B cell (primary cell): ENCODE measurements at regions not wholly inside any gene's neighbourhood (a gene's known extent, or its start where the extent isn't known, plus 50 kb on each side); places are given as distances from the start of the nearest gene placed in this dataset.

Experiments used
- ATAC-seq: fragments of 200-7000 bp; cut with Tn5 transposase; one replicate; pipeline ENCODE4 v1.10.0; 2021; ENCODE audit warnings: low read depth, mild to moderate bottlenecking, moderate number of reproducible peaks, moderate library complexity
- CTCF ChIA-PET: fragments of 350-600 bp; sonication (Branson Sonifier 250); formaldehyde crosslinking; loops from one replicate; lab custom pipeline; 2021; ENCODE audit warnings: antibody characterized with exemption, inconsistent platforms; lab: Charles Lee
- POLR2A ChIA-PET: fragments of 350-600 bp; sonication (Branson Sonifier 250); formaldehyde crosslinking; loops from one replicate; lab custom pipeline; 2021; ENCODE audit warnings: antibody characterized with exemption; lab: Charles Lee
- DNase-seq: peaks from one replicate; pipeline ENCODE4 v3.0.0; 2013
- H2AFZ ChIP-seq: 2 replicates; pipeline ENCODE4 v1.6.1; 2012; ENCODE audit warnings: mild to moderate bottlenecking, low read depth, low read length; ENCODE audit not compliant: insufficient read depth, poor library complexity, severe bottlenecking
- H3K27ac ChIP-seq, 2 donors: 1 replicate in 1 of 2; 2 replicates in 1 of 2; pipeline ENCODE4 v1.5.1; 2012 to 2013; ENCODE audit warnings: low read length in 2 of 2, mild to moderate bottlenecking in 2 of 2, moderate library complexity in 1 of 2
- H3K27me3 ChIP-seq, 4 experiments: fragments of 200-600 bp in 1 of 4; sonication (generic) in 1 of 4; replicated peaks in 1 of 4; 1 replicate in 2 of 4; 2 replicates in 2 of 4; pipeline versions ENCODE4 v1.6.1 to v1.7.0; 2013 to 2016; ENCODE audit warnings: low read length in 3 of 4, mild to moderate bottlenecking in 2 of 4, mixed read lengths in 1 of 4, moderate library complexity in 1 of 4; ENCODE audit not compliant: insufficient read depth in 4 of 4, control insufficient read depth in 3 of 4; ENCODE audit errors: control extremely low read depth in 1 of 4
- H3K36me3 ChIP-seq, 2 experiments: replicated peaks in 1 of 2; 1 replicate in 1 of 2; 2 replicates in 1 of 2; pipeline versions ENCODE4 v1.6.1 to v1.7.1; 2013; ENCODE audit warnings: low read length in 1 of 2; ENCODE audit not compliant: insufficient read depth in 2 of 2, control insufficient read depth in 1 of 2; ENCODE audit errors: control extremely low read depth in 1 of 2, extremely low read depth in 1 of 2
- H3K4me1 ChIP-seq, 2 donors: fragments of 200-600 bp in 1 of 2; sonication (generic) in 1 of 2; 1 replicate in 1 of 2; 2 replicates in 1 of 2; pipeline versions ENCODE4 v1.5.1 to v1.6.1; 2013 to 2017; ENCODE audit warnings: low read length in 2 of 2; ENCODE audit not compliant: control insufficient read depth in 2 of 2, insufficient read depth in 2 of 2
- H3K4me2 ChIP-seq: replicated peaks from 2 replicates; pipeline ENCODE3; 2012; ENCODE audit warnings: mild to moderate bottlenecking, low read depth, low read length; ENCODE audit not compliant: poor library complexity, severe bottlenecking
- H3K4me3 ChIP-seq, 5 experiments: fragments of 200-600 bp in 1 of 5; sonication (generic) in 1 of 5; 1 replicate in 3 of 5; 2 replicates in 2 of 5; pipeline versions ENCODE4 v1.5.1 to v1.7.0; 2011 to 2016; ENCODE audit warnings: low read length in 4 of 5, mild to moderate bottlenecking in 4 of 5, low read depth in 2 of 5, control low read depth in 1 of 5, moderate library complexity in 1 of 5; ENCODE audit not compliant: insufficient read depth in 1 of 5; ENCODE audit errors: control extremely low read depth in 1 of 5, extremely low read depth in 1 of 5
- H3K79me2 ChIP-seq: fragments of 200-600 bp; sonication (generic); one replicate; pipeline ENCODE4 v1.6.0; 2016; ENCODE audit warnings: low read length; ENCODE audit not compliant: control insufficient read depth, insufficient read depth
- H3K9ac ChIP-seq: fragments of 200-600 bp; sonication (generic); 2 replicates; pipeline ENCODE4 v1.6.1; 2017; ENCODE audit warnings: mild to moderate bottlenecking, low read length, moderate library complexity
- H3K9me3 ChIP-seq, 3 donors: one replicate each; pipeline versions ENCODE4 v1.6.1 to v1.7.1; 2013; ENCODE audit warnings: low read length in 2 of 3; ENCODE audit not compliant: control insufficient read depth in 2 of 3, insufficient read depth in 1 of 3; ENCODE audit errors: control extremely low read depth in 1 of 3
- H4K20me1 ChIP-seq: 2 replicates; pipeline ENCODE4 v1.6.0; 2012; ENCODE audit warnings: mild to moderate bottlenecking, low read length; ENCODE audit not compliant: insufficient read depth, control insufficient read depth, poor library complexity, severe bottlenecking
- H3K27ac Mint-ChIP-seq: one replicate; pipeline ENCODE4 v1.8.0; 2021; ENCODE audit warnings: mixed read lengths
- H3K27me3 Mint-ChIP-seq: one replicate; pipeline ENCODE4 v1.8.0; 2021; ENCODE audit warnings: mixed read lengths
- H3K4me1 Mint-ChIP-seq: one replicate; pipeline ENCODE4 v1.8.0; 2021; ENCODE audit warnings: mixed read lengths
- H3K4me3 Mint-ChIP-seq: one replicate; pipeline ENCODE4 v1.8.0; 2021; ENCODE audit warnings: mixed read lengths
- H3K9me3 Mint-ChIP-seq: one replicate; pipeline ENCODE4 v1.8.0; 2022; ENCODE audit warnings: mixed read lengths; ENCODE audit not compliant: insufficient read depth
- CTCF ChIP-seq: fragments of 200-600 bp; IDR thresholded peaks from one replicate; pipeline ENCODE4 v1.8.0; 2022; ENCODE audit warnings: antibody characterized with exemption, mild to moderate bottlenecking
- EZH2 ChIP-seq: IDR thresholded peaks from 2 replicates; pipeline ENCODE4 v1.6.1; 2012; ENCODE audit warnings: borderline replicate concordance, low read depth, mild to moderate bottlenecking, moderate library complexity, low read length; ENCODE audit not compliant: insufficient read depth, poor library complexity, severe bottlenecking
- WGBS: methylation state at CpG from one replicate; pipeline ENCODE4 v1.1.5; 2013; ENCODE audit warnings: missing lambda C conversion rate; ENCODE audit not compliant: insufficient coverage; 5-methylcytosine and 5-hydroxymethylcytosine counted together
- intact Hi-C: fragments of 100-400 bp; cut with micrococcal nuclease; formaldehyde crosslinking; loops from one replicate; pipeline ENCODE4 v1.10.0; 2022

GRCh38 chr6:76867182-76867581 is 596.1 kb downstream of the HTR1B start:
- TF ChIP-seq CTCF, result no peak
- no peak for TF ChIP-seq EZH2
- H3K27ac ChIP-seq, result no peak overlapping the region
- no peaks in the 10 kb centered on the region for H3K4me1 ChIP-seq
- H3K4me3 ChIP-seq, result no peak overlapping the region
- no peaks in the 10 kb centered on the region for H3K27me3 ChIP-seq
- H4K20me1 ChIP-seq, result no peaks in the 10 kb centered on the region
- POLR2A ChIA-PET, result no interaction called here
- no peak overlapping the region for H3K4me3 Mint-ChIP-seq
- no peak overlapping the region for H3K27ac Mint-ChIP-seq
- 36% methylated on average over 2 of the region's 3 CpGs for WGBS
- H3K9me3 Mint-ChIP-seq, result peaks cover 2% of the 10 kb centered on the region
- ATAC-seq, result no peak
- H3K4me2 ChIP-seq, result no peak overlapping the region
- no peaks in the 10 kb centered on the region for H3K4me1 Mint-ChIP-seq
- H3K9me3 ChIP-seq, result no peaks in the 10 kb centered on the region
- intact Hi-C loops, result no loop called here
- H2AFZ ChIP-seq, result no peak overlapping the region
- no peaks in the 10 kb centered on the region for H3K27me3 Mint-ChIP-seq
- no peak for DNase-seq
- CTCF ChIA-PET, result no interaction called here
- no peaks in the 10 kb centered on the region for H3K79me2 ChIP-seq
- H3K36me3 ChIP-seq, result no peaks in the 10 kb centered on the region
- no peak overlapping the region for H3K9ac ChIP-seq

GRCh38 chr6:76866091-76866915 is 597.0 kb downstream of the HTR1B start:
- Histone ChIP-seq H3K9me3 (no peaks in the 10 kb centered on the region), H3K9ac (no peak overlapping the region), H3K27me3 (no peaks in the 10 kb centered on the region), H3K4me3 (no peak overlapping the region), H2AFZ (no peak overlapping the region), H3K27ac (no peak overlapping the region), H3K4me2 (no peak overlapping the region), H3K4me1 (no peaks in the 10 kb centered on the region), H4K20me1 (no peaks in the 10 kb centered on the region), H3K79me2 (no peaks in the 10 kb centered on the region), H3K36me3 (no peaks in the 10 kb centered on the region)
- no peak for DNase-seq
- CTCF ChIA-PET, result no interaction called here
- ATAC-seq, result no peak
- H3K9me3 Mint-ChIP-seq, result no peaks in the 10 kb centered on the region
- no peaks in the 10 kb centered on the region for H3K27me3 Mint-ChIP-seq
- H3K4me1 Mint-ChIP-seq, result no peaks in the 10 kb centered on the region
- intact Hi-C loops, result no loop called here
- POLR2A ChIA-PET, result no interaction called here
- WGBS, result no CpG with 5 or more reads among the region's 5 CpGs
- H3K27ac Mint-ChIP-seq, result no peak overlapping the region
- H3K4me3 Mint-ChIP-seq, result no peak overlapping the region
- TF ChIP-seq EZH2 (no peak), CTCF (no peak)
